B cell (primary cell): ENCODE measurements at regions not wholly inside any gene's neighbourhood (a gene's known extent, or its start where the extent isn't known, plus 50 kb on each side); places are given as distances from the start of the nearest gene placed in this dataset.

Source experiments
- ATAC-seq: fragments of 200-7000 bp; cut with Tn5 transposase; one replicate; pipeline ENCODE4 v1.10.0; 2021; ENCODE audit warnings: low read depth, mild to moderate bottlenecking, moderate number of reproducible peaks, moderate library complexity
- CTCF ChIA-PET: fragments of 350-600 bp; sonication (Branson Sonifier 250); formaldehyde crosslinking; loops from one replicate; lab custom pipeline; 2021; ENCODE audit warnings: antibody characterized with exemption, inconsistent platforms; lab: Charles Lee
- POLR2A ChIA-PET: fragments of 350-600 bp; sonication (Branson Sonifier 250); formaldehyde crosslinking; loops from one replicate; lab custom pipeline; 2021; ENCODE audit warnings: antibody characterized with exemption; lab: Charles Lee
- DNase-seq: peaks from one replicate; pipeline ENCODE4 v3.0.0; 2013
- H2AFZ ChIP-seq: 2 replicates; pipeline ENCODE4 v1.6.1; 2012; ENCODE audit warnings: mild to moderate bottlenecking, low read depth, low read length; ENCODE audit not compliant: insufficient read depth, poor library complexity, severe bottlenecking
- H3K27ac ChIP-seq, 2 donors: 1 replicate in 1 of 2; 2 replicates in 1 of 2; pipeline ENCODE4 v1.5.1; 2012 to 2013; ENCODE audit warnings: low read length in 2 of 2, mild to moderate bottlenecking in 2 of 2, moderate library complexity in 1 of 2
- H3K27me3 ChIP-seq, 4 experiments: fragments of 200-600 bp in 1 of 4; sonication (generic) in 1 of 4; replicated peaks in 1 of 4; 1 replicate in 2 of 4; 2 replicates in 2 of 4; pipeline versions ENCODE4 v1.6.1 to v1.7.0; 2013 to 2016; ENCODE audit warnings: low read length in 3 of 4, mild to moderate bottlenecking in 2 of 4, mixed read lengths in 1 of 4, moderate library complexity in 1 of 4; ENCODE audit not compliant: insufficient read depth in 4 of 4, control insufficient read depth in 3 of 4; ENCODE audit errors: control extremely low read depth in 1 of 4
- H3K36me3 ChIP-seq, 2 experiments: replicated peaks in 1 of 2; 1 replicate in 1 of 2; 2 replicates in 1 of 2; pipeline versions ENCODE4 v1.6.1 to v1.7.1; 2013; ENCODE audit warnings: low read length in 1 of 2; ENCODE audit not compliant: insufficient read depth in 2 of 2, control insufficient read depth in 1 of 2; ENCODE audit errors: control extremely low read depth in 1 of 2, extremely low read depth in 1 of 2
- H3K4me1 ChIP-seq, 2 donors: fragments of 200-600 bp in 1 of 2; sonication (generic) in 1 of 2; 1 replicate in 1 of 2; 2 replicates in 1 of 2; pipeline versions ENCODE4 v1.5.1 to v1.6.1; 2013 to 2017; ENCODE audit warnings: low read length in 2 of 2; ENCODE audit not compliant: control insufficient read depth in 2 of 2, insufficient read depth in 2 of 2
- H3K4me2 ChIP-seq: replicated peaks from 2 replicates; pipeline ENCODE3; 2012; ENCODE audit warnings: mild to moderate bottlenecking, low read depth, low read length; ENCODE audit not compliant: poor library complexity, severe bottlenecking
- H3K4me3 ChIP-seq, 5 experiments: fragments of 200-600 bp in 1 of 5; sonication (generic) in 1 of 5; 1 replicate in 3 of 5; 2 replicates in 2 of 5; pipeline versions ENCODE4 v1.5.1 to v1.7.0; 2011 to 2016; ENCODE audit warnings: low read length in 4 of 5, mild to moderate bottlenecking in 4 of 5, low read depth in 2 of 5, control low read depth in 1 of 5, moderate library complexity in 1 of 5; ENCODE audit not compliant: insufficient read depth in 1 of 5; ENCODE audit errors: control extremely low read depth in 1 of 5, extremely low read depth in 1 of 5
- H3K79me2 ChIP-seq: fragments of 200-600 bp; sonication (generic); one replicate; pipeline ENCODE4 v1.6.0; 2016; ENCODE audit warnings: low read length; ENCODE audit not compliant: control insufficient read depth, insufficient read depth
- H3K9ac ChIP-seq: fragments of 200-600 bp; sonication (generic); 2 replicates; pipeline ENCODE4 v1.6.1; 2017; ENCODE audit warnings: mild to moderate bottlenecking, low read length, moderate library complexity
- H3K9me3 ChIP-seq, 3 donors: one replicate each; pipeline versions ENCODE4 v1.6.1 to v1.7.1; 2013; ENCODE audit warnings: low read length in 2 of 3; ENCODE audit not compliant: control insufficient read depth in 2 of 3, insufficient read depth in 1 of 3; ENCODE audit errors: control extremely low read depth in 1 of 3
- H4K20me1 ChIP-seq: 2 replicates; pipeline ENCODE4 v1.6.0; 2012; ENCODE audit warnings: mild to moderate bottlenecking, low read length; ENCODE audit not compliant: insufficient read depth, control insufficient read depth, poor library complexity, severe bottlenecking
- H3K27ac Mint-ChIP-seq: one replicate; pipeline ENCODE4 v1.8.0; 2021; ENCODE audit warnings: mixed read lengths
- H3K27me3 Mint-ChIP-seq: one replicate; pipeline ENCODE4 v1.8.0; 2021; ENCODE audit warnings: mixed read lengths
- H3K4me1 Mint-ChIP-seq: one replicate; pipeline ENCODE4 v1.8.0; 2021; ENCODE audit warnings: mixed read lengths
- H3K4me3 Mint-ChIP-seq: one replicate; pipeline ENCODE4 v1.8.0; 2021; ENCODE audit warnings: mixed read lengths
- H3K9me3 Mint-ChIP-seq: one replicate; pipeline ENCODE4 v1.8.0; 2022; ENCODE audit warnings: mixed read lengths; ENCODE audit not compliant: insufficient read depth
- EZH2 ChIP-seq: IDR thresholded peaks from 2 replicates; pipeline ENCODE4 v1.6.1; 2012; ENCODE audit warnings: borderline replicate concordance, low read depth, mild to moderate bottlenecking, moderate library complexity, low read length; ENCODE audit not compliant: insufficient read depth, poor library complexity, severe bottlenecking
- WGBS: methylation state at CpG from one replicate; pipeline ENCODE4 v1.1.5; 2013; ENCODE audit warnings: missing lambda C conversion rate; ENCODE audit not compliant: insufficient coverage; 5-methylcytosine and 5-hydroxymethylcytosine counted together
- intact Hi-C: fragments of 100-400 bp; cut with micrococcal nuclease; formaldehyde crosslinking; loops from one replicate; pipeline ENCODE4 v1.10.0; 2022
- TF ChIP-seq, protein P1 (sequence below): fragments of 200-600 bp; IDR thresholded peaks from one replicate; pipeline ENCODE4 v1.8.0; 2022; ENCODE audit warnings: antibody characterized with exemption, mild to moderate bottlenecking

DNA sequence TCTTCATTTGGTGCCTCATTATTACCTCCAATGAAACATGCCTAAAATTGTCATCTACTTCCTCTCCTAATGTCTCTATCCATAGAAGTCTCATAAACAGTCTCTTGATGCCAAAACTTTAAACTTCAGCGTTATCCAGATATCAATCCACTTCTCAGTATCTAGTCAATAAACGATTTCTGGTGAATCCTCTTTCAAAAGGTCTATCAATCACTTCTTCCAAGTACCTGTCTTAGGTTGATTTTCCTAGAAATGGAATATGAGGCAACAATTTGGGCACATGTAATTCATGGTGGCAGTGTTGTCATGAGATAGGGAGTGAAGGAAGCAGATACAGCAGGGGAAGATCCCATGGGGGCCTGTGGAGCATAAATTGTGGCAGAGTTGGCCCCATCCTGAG, 348.5 kb upstream of the POU1F1 start:
- no CpG with 5 or more reads among the region's 2 CpGs for WGBS
- no peak for TF ChIP-seq EZH2
- TF ChIP-seq, protein P1, sequence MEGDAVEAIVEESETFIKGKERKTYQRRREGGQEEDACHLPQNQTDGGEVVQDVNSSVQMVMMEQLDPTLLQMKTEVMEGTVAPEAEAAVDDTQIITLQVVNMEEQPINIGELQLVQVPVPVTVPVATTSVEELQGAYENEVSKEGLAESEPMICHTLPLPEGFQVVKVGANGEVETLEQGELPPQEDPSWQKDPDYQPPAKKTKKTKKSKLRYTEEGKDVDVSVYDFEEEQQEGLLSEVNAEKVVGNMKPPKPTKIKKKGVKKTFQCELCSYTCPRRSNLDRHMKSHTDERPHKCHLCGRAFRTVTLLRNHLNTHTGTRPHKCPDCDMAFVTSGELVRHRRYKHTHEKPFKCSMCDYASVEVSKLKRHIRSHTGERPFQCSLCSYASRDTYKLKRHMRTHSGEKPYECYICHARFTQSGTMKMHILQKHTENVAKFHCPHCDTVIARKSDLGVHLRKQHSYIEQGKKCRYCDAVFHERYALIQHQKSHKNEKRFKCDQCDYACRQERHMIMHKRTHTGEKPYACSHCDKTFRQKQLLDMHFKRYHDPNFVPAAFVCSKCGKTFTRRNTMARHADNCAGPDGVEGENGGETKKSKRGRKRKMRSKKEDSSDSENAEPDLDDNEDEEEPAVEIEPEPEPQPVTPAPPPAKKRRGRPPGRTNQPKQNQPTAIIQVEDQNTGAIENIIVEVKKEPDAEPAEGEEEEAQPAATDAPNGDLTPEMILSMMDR: no peak
- ChIA-PET POLR2A (no interaction called here), CTCF (no interaction called here)
- Mint-ChIP-seq H3K4me3 (no peak overlapping the region), H3K4me1 (no peaks in the 10 kb centered on the region), H3K27ac (no peak overlapping the region), H3K27me3 (no peaks in the 10 kb centered on the region), H3K9me3 (no peaks in the 10 kb centered on the region)
- Histone ChIP-seq H3K36me3 (no peaks in the 10 kb centered on the region), H3K79me2 (no peaks in the 10 kb centered on the region), H3K9me3 (no peaks in the 10 kb centered on the region), H4K20me1 (no peaks in the 10 kb centered on the region), H2AFZ (no peak overlapping the region), H3K9ac (no peak overlapping the region), H3K27ac (no peak overlapping the region), H3K4me3 (no peak overlapping the region), H3K27me3 (no peaks in the 10 kb centered on the region), H3K4me1 (no peaks in the 10 kb centered on the region), H3K4me2 (no peak overlapping the region)
- ATAC-seq (no peak), DNase-seq (no peak)
- intact Hi-C loops: no loop called here

DNA sequence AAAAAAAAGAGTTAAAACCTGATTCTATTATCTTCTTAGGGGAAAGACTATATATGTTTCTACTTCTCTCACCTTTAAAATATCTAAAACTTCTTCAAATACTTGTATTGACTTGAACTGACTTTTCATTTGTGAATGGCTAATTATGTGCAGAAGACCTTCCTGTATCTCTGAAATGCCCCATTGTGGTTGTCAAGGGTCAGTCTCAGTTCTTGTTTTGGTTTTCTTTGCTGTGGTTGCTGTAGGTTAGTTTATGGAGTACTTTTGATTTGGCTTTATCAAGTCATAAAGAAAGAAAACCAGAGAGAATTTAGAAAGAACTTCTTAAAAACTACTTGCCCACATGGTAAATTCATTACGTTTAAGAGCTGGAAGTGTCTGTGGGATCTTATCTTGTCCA, 345.3 kb upstream of the POU1F1 start:
- DNase-seq (no peak), ATAC-seq (no peak)
- Histone ChIP-seq H3K79me2 (no peaks in the 10 kb centered on the region), H3K9ac (no peak overlapping the region), H3K27me3 (no peaks in the 10 kb centered on the region), H3K4me2 (no peak overlapping the region), H3K36me3 (no peaks in the 10 kb centered on the region), H3K4me3 (no peak overlapping the region), H4K20me1 (no peaks in the 10 kb centered on the region), H3K9me3 (peaks cover 0 to under 1% (median 0%) of the 10 kb centered on the region in 3 donors), H2AFZ (no peak overlapping the region), H3K4me1 (no peaks in the 10 kb centered on the region), H3K27ac (no peak overlapping the region)
- Mint-ChIP-seq H3K27me3 (no peaks in the 10 kb centered on the region), H3K9me3 (peaks cover 2% of the 10 kb centered on the region), H3K4me3 (no peak overlapping the region), H3K27ac (no peak overlapping the region), H3K4me1 (no peaks in the 10 kb centered on the region)
- no peak for TF ChIP-seq EZH2
- TF ChIP-seq, protein P1: no peak
- WGBS: no CpG with 5 or more reads among the region's 1 CpG
- intact Hi-C loops: no loop called here
- POLR2A ChIA-PET: no interaction called here
- CTCF ChIA-PET: no interaction called here
